ENCODE measurements at regions not wholly inside any gene's neighbourhood (a gene's known extent, or its start where the extent isn't known, plus 50 kb on each side); places are given as distances from the start of the nearest gene placed in this dataset.
"Not testable (repeated sequence)": the region's sequence is repeated elsewhere in the genome, so short reads cannot be mapped to it uniquely, and the experiment has no call there.

DNA sequence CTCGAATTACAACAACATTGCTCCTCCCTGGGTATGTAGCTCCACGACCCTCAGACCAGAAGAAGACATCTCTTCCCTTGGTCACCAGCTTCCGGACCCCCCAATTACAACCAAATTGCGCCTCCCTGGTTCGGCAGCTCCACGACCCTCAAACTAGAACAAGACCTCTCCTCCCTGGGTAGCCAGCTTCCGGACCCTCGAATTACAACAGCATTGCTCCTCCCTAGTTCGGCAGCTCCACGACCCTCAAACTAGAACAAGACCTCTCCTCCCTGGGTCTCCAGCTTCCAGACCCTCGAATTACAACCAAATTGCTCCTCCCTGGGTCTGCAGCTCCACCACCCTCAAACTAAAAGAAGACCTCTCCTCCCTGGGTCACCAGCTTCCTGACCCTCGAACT lies 322.7 kb downstream of the PREX1 start:
- TF ChIP-seq, protein P1, sequence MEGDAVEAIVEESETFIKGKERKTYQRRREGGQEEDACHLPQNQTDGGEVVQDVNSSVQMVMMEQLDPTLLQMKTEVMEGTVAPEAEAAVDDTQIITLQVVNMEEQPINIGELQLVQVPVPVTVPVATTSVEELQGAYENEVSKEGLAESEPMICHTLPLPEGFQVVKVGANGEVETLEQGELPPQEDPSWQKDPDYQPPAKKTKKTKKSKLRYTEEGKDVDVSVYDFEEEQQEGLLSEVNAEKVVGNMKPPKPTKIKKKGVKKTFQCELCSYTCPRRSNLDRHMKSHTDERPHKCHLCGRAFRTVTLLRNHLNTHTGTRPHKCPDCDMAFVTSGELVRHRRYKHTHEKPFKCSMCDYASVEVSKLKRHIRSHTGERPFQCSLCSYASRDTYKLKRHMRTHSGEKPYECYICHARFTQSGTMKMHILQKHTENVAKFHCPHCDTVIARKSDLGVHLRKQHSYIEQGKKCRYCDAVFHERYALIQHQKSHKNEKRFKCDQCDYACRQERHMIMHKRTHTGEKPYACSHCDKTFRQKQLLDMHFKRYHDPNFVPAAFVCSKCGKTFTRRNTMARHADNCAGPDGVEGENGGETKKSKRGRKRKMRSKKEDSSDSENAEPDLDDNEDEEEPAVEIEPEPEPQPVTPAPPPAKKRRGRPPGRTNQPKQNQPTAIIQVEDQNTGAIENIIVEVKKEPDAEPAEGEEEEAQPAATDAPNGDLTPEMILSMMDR (IDR thresholded peaks at IDR 0.05) = not testable (repeated sequence)
- not testable (repeated sequence) for TF ChIP-seq POLR2A (IDR thresholded peaks at IDR 0.05; ENCODE audit: low read depth)
